WTC11 (cell line): ENCODE measurements at regions not wholly inside any gene's neighbourhood (a gene's known extent, or its start where the extent isn't known, plus 50 kb on each side); places are given as distances from the start of the nearest gene placed in this dataset.

ENCODE experiments used
- ATF2 ChIP-seq: sonication (generic); formaldehyde crosslinking; IDR thresholded peaks from 2 replicates; pipeline ENCODE4 v1.8.1; 2022; ENCODE audit warnings: low read depth, missing genetic modification reagents, borderline replicate concordance
- CREM ChIP-seq: sonication (generic); formaldehyde crosslinking; IDR thresholded peaks from 2 replicates; pipeline ENCODE4 v1.8.1; 2022; ENCODE audit warnings: mild to moderate bottlenecking, missing genetic modification reagents, moderate library complexity
- EMX1 ChIP-seq: fragments of 250-450 bp; sonication (Bioruptor Pico); IDR thresholded peaks from 2 replicates; pipeline ENCODE4 v1.8.0; 2021; ENCODE audit warnings: mild to moderate bottlenecking
- ETV6 ChIP-seq: sonication (generic); formaldehyde crosslinking; IDR thresholded peaks from 2 replicates; pipeline ENCODE4 v1.8.1; 2022; ENCODE audit warnings: mild to moderate bottlenecking, missing genetic modification reagents
- JUN ChIP-seq: sonication (generic); formaldehyde crosslinking; IDR thresholded peaks from 2 replicates; pipeline ENCODE4 v1.8.0; 2023; ENCODE audit warnings: mild to moderate bottlenecking, missing genetic modification reagents
- NFE2L1 ChIP-seq: sonication (generic); formaldehyde crosslinking; IDR thresholded peaks from 2 replicates; pipeline ENCODE4 v1.8.1; 2023; ENCODE audit warnings: missing genetic modification reagents
- NR3C1 ChIP-seq: sonication (generic); formaldehyde crosslinking; conservative IDR thresholded peaks from 2 replicates; pipeline ENCODE4 v1.8.1; 2023; ENCODE audit warnings: low read depth, mild to moderate bottlenecking, missing genetic modification reagents
- SP1 ChIP-seq: sonication (generic); formaldehyde crosslinking; conservative IDR thresholded peaks from 2 replicates; pipeline ENCODE4 v1.8.1; 2022; ENCODE audit warnings: missing genetic modification reagents
- ZNF121 ChIP-seq: sonication (generic); formaldehyde crosslinking; IDR thresholded peaks from 2 replicates; pipeline ENCODE4 v1.8.0; 2023; ENCODE audit warnings: missing genetic modification reagents
- TF ChIP-seq, protein P1 (sequence below): fragments of 200-600 bp; IDR thresholded peaks from 2 replicates; pipeline ENCODE4 v1.8.0; 2022; ENCODE audit warnings: antibody characterized with exemption
- TF ChIP-seq, protein P2 (sequence below): fragments of 250-450 bp; sonication (Bioruptor Pico); IDR thresholded peaks from 2 replicates; pipeline ENCODE4 v1.9.0; 2021; ENCODE audit warnings: mild to moderate bottlenecking, borderline replicate concordance
- TF ChIP-seq, protein P3 (sequence below): sonication (generic); formaldehyde crosslinking; IDR thresholded peaks from 2 replicates; pipeline ENCODE4 v1.8.0; 2022; ENCODE audit warnings: missing genetic modification reagents

GRCh38 chr3:101931081-101931480 is 81.8 kb downstream of the NFKBIZ start:
- TF ChIP-seq CREM (CRISPR knock-in tag) (no peak), ATF2 (CRISPR knock-in tag) (no peak), JUN (CRISPR knock-in tag) (no peak), SP1 (CRISPR knock-in tag) (no peak), NFE2L1 (no peak), NR3C1 (CRISPR knock-in tag) (no peak), ETV6 (CRISPR knock-in tag) (no peak), ZNF121 (no peak), EMX1 (CRISPR knock-in tag) (no peak)
- TF ChIP-seq, protein P1, sequence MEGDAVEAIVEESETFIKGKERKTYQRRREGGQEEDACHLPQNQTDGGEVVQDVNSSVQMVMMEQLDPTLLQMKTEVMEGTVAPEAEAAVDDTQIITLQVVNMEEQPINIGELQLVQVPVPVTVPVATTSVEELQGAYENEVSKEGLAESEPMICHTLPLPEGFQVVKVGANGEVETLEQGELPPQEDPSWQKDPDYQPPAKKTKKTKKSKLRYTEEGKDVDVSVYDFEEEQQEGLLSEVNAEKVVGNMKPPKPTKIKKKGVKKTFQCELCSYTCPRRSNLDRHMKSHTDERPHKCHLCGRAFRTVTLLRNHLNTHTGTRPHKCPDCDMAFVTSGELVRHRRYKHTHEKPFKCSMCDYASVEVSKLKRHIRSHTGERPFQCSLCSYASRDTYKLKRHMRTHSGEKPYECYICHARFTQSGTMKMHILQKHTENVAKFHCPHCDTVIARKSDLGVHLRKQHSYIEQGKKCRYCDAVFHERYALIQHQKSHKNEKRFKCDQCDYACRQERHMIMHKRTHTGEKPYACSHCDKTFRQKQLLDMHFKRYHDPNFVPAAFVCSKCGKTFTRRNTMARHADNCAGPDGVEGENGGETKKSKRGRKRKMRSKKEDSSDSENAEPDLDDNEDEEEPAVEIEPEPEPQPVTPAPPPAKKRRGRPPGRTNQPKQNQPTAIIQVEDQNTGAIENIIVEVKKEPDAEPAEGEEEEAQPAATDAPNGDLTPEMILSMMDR = no peak
- TF ChIP-seq, protein P2, sequence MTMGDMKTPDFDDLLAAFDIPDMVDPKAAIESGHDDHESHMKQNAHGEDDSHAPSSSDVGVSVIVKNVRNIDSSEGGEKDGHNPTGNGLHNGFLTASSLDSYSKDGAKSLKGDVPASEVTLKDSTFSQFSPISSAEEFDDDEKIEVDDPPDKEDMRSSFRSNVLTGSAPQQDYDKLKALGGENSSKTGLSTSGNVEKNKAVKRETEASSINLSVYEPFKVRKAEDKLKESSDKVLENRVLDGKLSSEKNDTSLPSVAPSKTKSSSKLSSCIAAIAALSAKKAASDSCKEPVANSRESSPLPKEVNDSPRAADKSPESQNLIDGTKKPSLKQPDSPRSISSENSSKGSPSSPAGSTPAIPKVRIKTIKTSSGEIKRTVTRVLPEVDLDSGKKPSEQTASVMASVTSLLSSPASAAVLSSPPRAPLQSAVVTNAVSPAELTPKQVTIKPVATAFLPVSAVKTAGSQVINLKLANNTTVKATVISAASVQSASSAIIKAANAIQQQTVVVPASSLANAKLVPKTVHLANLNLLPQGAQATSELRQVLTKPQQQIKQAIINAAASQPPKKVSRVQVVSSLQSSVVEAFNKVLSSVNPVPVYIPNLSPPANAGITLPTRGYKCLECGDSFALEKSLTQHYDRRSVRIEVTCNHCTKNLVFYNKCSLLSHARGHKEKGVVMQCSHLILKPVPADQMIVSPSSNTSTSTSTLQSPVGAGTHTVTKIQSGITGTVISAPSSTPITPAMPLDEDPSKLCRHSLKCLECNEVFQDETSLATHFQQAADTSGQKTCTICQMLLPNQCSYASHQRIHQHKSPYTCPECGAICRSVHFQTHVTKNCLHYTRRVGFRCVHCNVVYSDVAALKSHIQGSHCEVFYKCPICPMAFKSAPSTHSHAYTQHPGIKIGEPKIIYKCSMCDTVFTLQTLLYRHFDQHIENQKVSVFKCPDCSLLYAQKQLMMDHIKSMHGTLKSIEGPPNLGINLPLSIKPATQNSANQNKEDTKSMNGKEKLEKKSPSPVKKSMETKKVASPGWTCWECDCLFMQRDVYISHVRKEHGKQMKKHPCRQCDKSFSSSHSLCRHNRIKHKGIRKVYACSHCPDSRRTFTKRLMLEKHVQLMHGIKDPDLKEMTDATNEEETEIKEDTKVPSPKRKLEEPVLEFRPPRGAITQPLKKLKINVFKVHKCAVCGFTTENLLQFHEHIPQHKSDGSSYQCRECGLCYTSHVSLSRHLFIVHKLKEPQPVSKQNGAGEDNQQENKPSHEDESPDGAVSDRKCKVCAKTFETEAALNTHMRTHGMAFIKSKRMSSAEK = no peak
- TF ChIP-seq, protein P3, sequence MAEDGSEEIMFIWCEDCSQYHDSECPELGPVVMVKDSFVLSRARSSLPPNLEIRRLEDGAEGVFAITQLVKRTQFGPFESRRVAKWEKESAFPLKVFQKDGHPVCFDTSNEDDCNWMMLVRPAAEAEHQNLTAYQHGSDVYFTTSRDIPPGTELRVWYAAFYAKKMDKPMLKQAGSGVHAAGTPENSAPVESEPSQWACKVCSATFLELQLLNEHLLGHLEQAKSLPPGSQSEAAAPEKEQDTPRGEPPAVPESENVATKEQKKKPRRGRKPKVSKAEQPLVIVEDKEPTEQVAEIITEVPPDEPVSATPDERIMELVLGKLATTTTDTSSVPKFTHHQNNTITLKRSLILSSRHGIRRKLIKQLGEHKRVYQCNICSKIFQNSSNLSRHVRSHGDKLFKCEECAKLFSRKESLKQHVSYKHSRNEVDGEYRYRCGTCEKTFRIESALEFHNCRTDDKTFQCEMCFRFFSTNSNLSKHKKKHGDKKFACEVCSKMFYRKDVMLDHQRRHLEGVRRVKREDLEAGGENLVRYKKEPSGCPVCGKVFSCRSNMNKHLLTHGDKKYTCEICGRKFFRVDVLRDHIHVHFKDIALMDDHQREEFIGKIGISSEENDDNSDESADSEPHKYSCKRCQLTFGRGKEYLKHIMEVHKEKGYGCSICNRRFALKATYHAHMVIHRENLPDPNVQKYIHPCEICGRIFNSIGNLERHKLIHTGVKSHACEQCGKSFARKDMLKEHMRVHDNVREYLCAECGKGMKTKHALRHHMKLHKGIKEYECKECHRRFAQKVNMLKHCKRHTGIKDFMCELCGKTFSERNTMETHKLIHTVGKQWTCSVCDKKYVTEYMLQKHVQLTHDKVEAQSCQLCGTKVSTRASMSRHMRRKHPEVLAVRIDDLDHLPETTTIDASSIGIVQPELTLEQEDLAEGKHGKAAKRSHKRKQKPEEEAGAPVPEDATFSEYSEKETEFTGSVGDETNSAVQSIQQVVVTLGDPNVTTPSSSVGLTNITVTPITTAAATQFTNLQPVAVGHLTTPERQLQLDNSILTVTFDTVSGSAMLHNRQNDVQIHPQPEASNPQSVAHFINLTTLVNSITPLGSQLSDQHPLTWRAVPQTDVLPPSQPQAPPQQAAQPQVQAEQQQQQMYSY (CRISPR knock-in tag) = no peak
